HG02884 (cell line): ENCODE measurements at regions not wholly inside any gene's neighbourhood (a gene's known extent, or its start where the extent isn't known, plus 50 kb on each side); places are given as distances from the start of the nearest gene placed in this dataset.

Experiments
- ATAC-seq: cut with Tn5 transposase; IDR thresholded peaks from one replicate; pipeline ENCODE4 v1.9.1; 2021; ENCODE audit warnings: mild to moderate bottlenecking, moderate library complexity; ENCODE audit not compliant: unreplicated experiment

DNA sequence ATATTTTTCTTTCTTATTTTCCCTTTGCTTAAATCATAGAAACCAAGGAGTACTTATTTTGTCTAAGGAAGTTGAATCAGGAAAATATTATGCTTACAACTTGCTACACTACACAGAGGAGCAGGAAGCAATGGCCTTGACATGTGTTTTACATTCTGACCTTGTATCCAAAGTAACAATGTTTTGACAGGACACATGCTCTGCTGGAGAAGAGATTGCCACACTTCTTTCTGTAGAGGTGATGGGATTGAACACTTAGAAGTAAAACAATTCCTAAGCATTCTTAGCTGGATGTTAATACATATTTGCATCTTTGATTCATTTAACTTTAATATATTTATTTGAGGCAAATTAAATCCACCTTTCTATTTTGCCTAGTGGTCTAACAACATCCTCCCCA lies 929.1 kb downstream of the DSC3 start:
- ATAC-seq = no peak

GRCh38 chr18:30106356-30106755 lies 936.2 kb downstream of the DSC3 start:
- ATAC-seq = no peak

DNA sequence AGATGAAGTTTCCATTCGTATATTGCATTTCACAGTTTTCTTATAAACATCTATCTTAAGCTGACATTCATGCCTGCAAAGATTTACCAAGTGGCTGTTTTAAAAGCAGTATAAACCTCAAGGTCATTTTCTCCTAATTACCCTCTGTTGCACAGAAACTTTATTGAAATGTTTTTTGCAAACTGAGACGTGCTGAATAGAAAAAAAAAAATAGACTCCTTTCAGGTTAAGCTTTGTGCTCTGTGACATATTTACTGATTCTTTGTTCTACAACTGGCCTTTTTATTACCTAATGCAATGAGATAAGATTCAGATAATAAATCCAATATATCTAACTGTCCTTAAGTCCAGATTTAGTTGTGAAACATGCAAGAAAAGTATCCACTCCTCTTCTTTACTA lies 938.7 kb downstream of the DSC3 start:
- no peak for ATAC-seq

DNA sequence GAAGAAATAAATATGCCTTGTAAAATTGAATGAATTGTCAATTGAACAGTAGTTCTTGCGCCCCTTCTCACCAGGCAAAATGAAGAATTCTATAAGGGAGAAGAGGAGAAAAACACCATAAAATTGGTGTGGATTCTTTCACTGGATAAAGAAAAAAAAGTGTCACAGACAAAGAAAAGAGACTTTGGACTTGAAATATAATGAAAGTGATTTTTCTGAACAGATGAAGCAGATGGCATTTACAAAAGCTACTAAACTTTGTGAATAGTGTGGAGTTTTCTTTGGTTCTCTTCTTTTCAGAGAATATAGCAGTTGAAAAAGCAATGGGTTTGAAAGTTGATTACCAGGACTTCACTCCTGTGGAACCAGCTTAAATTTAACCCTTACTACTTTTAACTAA lies 945.7 kb downstream of the DSC3 start:
- ATAC-seq = no peak

DNA sequence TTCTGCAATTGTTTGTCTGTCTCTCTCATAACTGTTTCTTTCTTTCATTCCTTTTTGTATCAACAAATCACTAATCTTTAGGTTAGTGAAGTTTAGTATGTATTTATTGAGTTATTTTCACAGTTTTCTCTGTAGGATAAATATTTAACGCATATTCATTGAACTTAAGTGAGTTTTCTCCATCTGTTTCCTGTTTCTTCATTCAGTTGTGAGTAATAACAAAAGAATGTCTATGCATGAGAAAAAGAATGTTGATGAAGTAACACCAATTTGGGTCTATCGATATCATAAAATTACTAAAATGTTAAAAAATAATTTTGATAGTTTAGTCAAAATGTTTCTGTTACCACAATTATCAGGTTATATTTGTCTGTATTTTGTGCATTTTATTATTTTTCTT lies 948.0 kb downstream of the DSC3 start:
- ATAC-seq = no peak

- ATAC-seq = no peak
Observed at GRCh38 chr18:30093376-30093775, 949.2 kb downstream of the DSC3 start.

GRCh38 chr18:30088238-30089015 lies 954.1 kb downstream of the DSC3 start:
- no peak for ATAC-seq

DNA sequence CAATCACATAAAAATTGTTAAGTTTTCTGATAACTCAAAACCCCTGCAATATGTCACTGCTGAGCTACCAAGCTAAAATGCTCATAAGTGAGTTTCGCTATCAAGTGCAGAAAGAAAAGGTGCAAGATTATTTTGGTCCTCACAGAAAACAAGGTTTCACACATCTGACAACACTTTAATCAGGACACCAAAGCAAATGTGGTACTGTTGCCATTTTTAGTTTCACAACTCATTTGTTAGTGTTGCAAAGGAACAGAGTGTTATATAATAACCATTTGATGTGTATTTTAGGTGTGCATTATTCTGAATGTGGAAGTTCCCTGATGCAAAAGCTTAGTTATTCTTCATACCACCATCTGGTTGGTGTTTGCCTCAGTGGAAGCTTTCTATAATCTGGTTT lies 956.2 kb downstream of the DSC3 start:
- no peak for ATAC-seq

DNA sequence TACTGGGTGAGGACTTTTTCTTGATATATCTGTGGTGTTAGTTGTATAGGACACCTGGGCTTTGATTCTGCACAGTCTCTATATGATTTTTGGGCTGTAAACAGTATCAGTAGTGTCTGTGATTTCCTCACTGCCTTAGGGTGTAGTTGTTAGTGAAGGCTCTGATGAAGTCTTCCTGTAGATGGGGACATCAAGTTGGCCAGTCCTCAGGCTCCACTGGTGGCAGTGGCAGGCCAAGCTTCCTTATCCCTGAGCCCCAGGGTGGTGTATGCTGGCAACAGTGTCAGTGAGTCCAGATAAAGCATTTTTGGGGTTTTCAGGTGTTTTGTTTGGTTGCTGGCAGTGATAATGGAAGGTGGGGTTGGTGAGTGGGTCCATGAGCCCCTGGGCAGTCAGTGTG lies 961.4 kb downstream of the DSC3 start:
- ATAC-seq = no peak

- ATAC-seq = no peak
Observed at GRCh38 chr18:30072609-30073385, 969.7 kb downstream of the DSC3 start.

- no peak for ATAC-seq
Observed at GRCh38 chr18:30066288-30066687, 976.3 kb downstream of the DSC3 start.

GRCh38 chr18:30057398-30057797 lies 985.1 kb downstream of the DSC3 start:
- no peak for ATAC-seq

- no peak for ATAC-seq
Observed at GRCh38 chr18:30056528-30056927, 986.0 kb downstream of the DSC3 start.

DNA sequence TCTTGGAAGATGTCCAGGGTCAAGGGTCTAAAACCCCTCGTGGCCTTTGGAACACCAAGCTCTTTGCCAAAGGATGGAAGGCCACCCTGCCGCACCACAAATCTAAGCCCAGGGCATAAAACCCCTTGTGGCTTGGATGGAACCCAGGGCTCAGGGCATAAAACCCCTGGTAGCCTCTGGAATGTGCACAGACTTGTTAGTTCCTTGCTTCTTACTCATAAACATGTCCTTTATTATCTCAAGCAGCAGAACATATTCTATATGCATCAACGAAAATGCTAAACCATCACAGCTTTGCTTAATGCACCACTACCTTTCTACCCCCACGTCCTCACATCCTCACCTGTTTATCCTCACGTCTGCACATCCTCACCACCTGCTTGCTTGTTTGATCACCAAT lies 998.0 kb downstream of the DSC3 start:
- no peak for ATAC-seq

DNA sequence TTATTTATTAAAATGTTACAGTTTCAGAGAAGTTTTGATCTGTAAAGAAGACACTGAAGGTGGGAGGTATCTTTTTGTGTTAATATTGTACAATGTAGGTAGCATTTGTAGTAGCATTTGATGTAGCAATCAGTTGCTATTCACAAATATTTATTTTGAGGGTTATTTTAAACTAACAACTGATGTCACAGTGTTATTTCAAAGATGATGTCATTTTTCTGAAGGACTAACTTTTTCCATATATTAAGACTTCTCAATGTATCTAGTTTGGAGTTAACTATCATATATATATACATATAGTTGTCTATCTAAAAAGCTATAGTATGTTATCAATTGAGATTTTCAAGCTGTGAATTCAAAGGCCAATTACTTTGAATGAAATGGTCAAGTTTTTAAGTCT lies 1003.3 kb downstream of the DSC3 start:
- no peak for ATAC-seq

GRCh38 chr18:30034818-30035217 lies 1007.7 kb downstream of the DSC3 start:
- no peak for ATAC-seq

DNA sequence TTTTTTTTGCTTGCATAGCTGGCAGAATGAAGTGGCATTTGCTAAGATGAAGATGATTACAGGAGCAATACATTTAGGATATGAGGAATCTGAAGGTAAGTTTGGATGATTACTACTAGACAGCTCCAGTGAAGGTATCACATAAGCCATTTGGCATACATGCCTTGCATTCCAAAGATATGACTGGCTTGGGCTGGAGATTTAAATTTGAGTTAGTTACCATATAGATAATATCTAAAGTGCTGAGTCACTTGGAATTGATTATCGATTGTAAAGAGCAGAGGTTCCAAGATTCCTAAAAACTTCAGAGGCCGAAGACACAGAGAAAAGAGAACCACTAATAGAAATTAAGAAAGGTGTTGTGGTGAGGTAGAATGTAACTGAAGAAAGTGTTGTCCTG lies 1026.4 kb downstream of the DSC3 start:
- ATAC-seq = no peak

GRCh38 chr18:30004965-30005364 lies 1037.6 kb downstream of the DSC3 start:
- ATAC-seq = no peak

DNA sequence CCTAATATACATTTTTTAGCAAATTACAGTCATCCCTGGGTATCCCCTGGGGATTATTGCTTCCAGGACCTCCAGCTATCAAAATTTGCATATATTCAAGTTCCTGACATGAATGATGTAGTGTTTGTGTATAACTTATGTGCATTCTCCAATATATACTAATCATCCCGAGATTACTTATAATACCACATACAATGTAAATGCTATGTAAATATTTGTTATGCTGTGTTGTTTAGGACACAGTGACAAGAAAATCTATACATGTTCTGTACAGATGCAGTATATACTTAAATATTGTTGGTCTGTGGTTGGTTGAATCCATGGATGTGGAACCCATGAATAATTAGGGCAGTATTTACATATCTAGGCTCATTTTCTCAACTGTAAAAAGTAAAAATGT lies 1060.3 kb downstream of the DSC3 start:
- ATAC-seq = no peak

DNA sequence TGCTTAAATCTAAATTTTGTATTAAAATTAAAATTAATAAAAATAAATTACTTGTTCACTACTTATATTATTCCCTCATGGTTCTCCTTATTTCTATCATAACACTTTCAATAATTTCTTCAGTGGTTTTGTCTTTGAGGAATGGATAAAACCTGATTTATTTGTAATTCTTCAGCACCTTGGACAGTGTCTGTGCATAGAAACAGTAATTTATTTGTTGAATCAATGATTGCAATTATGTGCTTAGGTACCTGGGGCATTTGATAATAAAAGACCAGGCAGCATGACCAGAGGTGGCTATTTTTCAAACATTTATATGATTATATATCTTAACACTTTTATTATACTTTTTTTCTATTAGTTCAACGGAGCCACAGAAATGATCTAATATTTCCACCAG lies 1062.7 kb downstream of the DSC3 start:
- no peak for ATAC-seq

DNA sequence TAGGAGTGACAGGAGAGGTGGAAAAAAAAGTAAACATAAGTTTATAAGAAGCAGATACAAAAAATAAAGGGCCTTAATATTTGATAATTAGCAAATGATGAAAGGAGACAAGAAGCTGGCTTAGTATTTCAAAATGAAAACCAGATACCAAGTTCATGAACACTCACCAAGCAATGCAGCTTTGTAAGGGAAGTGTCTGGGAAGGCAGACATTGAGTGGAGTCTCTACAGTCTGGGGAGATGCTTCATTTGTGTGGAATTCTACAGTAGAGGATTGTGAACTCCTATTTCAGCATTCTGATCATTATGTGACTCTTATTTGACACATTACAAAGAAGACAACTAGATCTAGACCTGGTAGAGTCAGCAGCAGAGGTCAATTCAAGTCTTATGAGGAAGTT lies 1072.7 kb downstream of the DSC3 start:
- ATAC-seq = no peak

GRCh38 chr18:29962579-29962978 lies 1080.0 kb downstream of the DSC3 start:
- ATAC-seq = no peak
